Neutrophil (primary cell): ENCODE measurements at regions not wholly inside any gene's neighbourhood (a gene's known extent, or its start where the extent isn't known, plus 50 kb on each side); places are given as distances from the start of the nearest gene placed in this dataset.

Experiments used
- H3K27ac ChIP-seq: fragments of 200-600 bp; sonication (generic); 2 replicates; pipeline ENCODE4 v1.5.1; 2016; ENCODE audit warnings: mild to moderate bottlenecking, moderate library complexity
- H3K27me3 ChIP-seq: fragments of 200-600 bp; sonication (generic); 2 replicates; pipeline ENCODE4 v1.6.0; 2016; ENCODE audit warnings: mild to moderate bottlenecking
- H3K36me3 ChIP-seq: fragments of 200-600 bp; sonication (generic); 2 replicates; pipeline ENCODE4 v1.5.1; 2017
- H3K4me1 ChIP-seq, 2 experiments: fragments of 200-600 bp in 1 of 2; sonication (generic) in 1 of 2; 1 replicate in 1 of 2; 2 replicates in 1 of 2; pipeline versions ENCODE4 v1.5.1 to v1.6.1; 2013 to 2016; ENCODE audit warnings: low read depth in 1 of 2, low read length in 1 of 2, mild to moderate bottlenecking in 1 of 2, moderate library complexity in 1 of 2; ENCODE audit not compliant: control insufficient read depth in 1 of 2, insufficient read depth in 1 of 2
- H3K4me3 ChIP-seq, 2 experiments: fragments of 200-600 bp in 1 of 2; sonication (generic) in 1 of 2; 1 replicate in 1 of 2; 2 replicates in 1 of 2; pipeline ENCODE4 v1.5.1; 2013 to 2016; ENCODE audit warnings: low read depth in 1 of 2, low read length in 1 of 2, mild to moderate bottlenecking in 1 of 2, moderate library complexity in 1 of 2
- H3K9me3 ChIP-seq: fragments of 200-600 bp; sonication (generic); 2 replicates; pipeline ENCODE4 v1.5.1; 2016
- TF ChIP-seq, protein P1 (sequence below): fragments of 200-600 bp; sonication (generic); IDR thresholded peaks from 2 replicates; pipeline ENCODE4 v1.5.1; 2016; ENCODE audit warnings: antibody characterized with exemption

DNA sequence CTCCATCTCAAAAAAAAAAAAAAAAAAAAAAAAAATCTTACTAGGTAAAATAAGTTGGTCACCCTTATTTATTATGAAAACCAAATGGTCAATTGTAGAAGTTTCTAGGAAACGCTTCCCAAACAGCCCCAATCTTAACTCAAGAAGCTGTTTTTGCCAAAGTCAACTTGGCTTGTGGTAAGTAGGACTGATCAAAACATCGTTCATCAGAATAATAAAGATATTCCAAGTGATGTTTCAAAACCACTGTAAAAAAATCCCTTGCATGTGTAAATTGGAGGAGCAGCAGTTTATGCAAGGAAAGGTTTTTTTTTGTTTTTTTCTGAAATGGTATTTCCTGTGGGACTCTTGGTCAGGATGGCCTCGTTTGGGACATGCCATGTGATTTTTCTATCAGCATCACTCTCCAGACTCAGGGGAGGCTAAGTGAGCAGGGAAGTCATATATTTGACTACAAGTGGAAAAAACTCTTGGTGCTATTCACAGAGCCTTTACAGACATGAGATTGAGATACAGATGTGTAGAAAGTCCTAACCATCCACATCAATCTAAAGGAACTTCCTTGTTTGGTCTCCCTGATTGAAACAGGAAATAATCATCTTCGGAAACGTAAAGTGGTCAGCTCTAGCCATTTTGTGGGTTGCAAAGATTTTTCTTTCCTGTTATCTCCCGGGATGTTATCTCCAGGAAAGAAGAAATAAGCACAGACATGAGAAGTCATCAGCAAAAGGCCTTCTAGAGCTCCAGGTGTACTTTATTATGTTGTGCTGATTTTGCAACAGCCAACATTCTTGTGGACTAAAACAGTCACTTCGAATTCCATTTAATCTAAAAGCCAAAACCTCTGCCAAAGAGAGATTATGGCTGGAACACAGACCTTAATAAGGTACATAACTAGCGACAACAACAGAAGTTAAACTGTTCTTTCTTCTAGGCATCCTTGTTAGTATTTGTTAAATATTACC, 177.8 kb downstream of the EDN1 start:
- Histone ChIP-seq H3K27ac (no peak overlapping the region), H3K36me3 (no peaks in the 10 kb centered on the region), H3K27me3 (no peaks in the 10 kb centered on the region), H3K4me3 (no peak overlapping the region), H3K9me3 (no peaks in the 10 kb centered on the region), H3K4me1 (no peaks in the 10 kb centered on the region)
- TF ChIP-seq, protein P1, sequence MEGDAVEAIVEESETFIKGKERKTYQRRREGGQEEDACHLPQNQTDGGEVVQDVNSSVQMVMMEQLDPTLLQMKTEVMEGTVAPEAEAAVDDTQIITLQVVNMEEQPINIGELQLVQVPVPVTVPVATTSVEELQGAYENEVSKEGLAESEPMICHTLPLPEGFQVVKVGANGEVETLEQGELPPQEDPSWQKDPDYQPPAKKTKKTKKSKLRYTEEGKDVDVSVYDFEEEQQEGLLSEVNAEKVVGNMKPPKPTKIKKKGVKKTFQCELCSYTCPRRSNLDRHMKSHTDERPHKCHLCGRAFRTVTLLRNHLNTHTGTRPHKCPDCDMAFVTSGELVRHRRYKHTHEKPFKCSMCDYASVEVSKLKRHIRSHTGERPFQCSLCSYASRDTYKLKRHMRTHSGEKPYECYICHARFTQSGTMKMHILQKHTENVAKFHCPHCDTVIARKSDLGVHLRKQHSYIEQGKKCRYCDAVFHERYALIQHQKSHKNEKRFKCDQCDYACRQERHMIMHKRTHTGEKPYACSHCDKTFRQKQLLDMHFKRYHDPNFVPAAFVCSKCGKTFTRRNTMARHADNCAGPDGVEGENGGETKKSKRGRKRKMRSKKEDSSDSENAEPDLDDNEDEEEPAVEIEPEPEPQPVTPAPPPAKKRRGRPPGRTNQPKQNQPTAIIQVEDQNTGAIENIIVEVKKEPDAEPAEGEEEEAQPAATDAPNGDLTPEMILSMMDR: no peak

DNA sequence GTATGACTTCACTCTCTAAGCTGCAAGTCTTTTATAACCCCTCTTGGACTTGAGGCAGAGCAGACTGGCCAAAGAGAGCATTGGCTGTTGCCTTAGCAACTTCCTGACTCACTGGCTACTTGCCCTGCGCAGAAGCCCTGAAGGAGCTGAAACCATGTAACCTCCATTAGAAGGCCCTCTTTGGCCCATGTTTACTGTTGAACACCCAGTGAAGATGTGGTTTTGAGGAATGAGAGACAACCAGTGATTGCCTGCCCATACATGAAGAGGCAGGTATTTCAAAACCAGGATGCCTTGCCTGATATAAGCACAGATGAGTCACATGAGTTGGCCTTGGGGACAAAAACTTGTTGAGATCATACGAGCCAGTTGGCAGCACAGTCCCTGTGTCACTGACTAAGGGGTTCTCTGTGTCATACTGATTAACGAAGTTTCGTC, 182.5 kb downstream of the EDN1 start:
- no peaks in the 10 kb centered on the region for H3K27me3 ChIP-seq
- H3K9me3 ChIP-seq: no peaks in the 10 kb centered on the region
- no peak overlapping the region for H3K4me3 ChIP-seq
- TF ChIP-seq, protein P1: no peak
- H3K36me3 ChIP-seq: no peaks in the 10 kb centered on the region
- no peak overlapping the region for H3K27ac ChIP-seq
- no peaks in the 10 kb centered on the region for H3K4me1 ChIP-seq

DNA sequence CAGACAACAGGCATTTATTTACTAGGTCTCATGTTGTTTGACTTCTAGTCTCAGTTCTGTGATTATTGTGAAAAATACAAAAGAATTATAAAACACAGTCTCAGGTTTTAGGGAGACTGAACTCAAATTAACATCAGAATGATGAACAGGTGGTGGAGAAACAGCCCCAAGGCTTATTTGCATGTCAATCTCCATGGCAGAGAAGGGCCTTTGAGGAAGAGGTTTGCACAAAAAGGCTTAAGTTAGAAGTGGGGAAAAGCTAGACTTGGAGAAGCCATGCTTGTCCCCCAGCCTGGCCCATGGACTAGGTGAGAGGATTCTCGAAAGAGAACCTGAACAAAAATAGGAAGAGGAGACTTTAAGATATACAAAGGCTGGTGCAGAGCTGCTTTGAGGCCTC, 183.3 kb downstream of the EDN1 start:
- no peaks in the 10 kb centered on the region for H3K27me3 ChIP-seq
- H3K4me1 ChIP-seq: no peaks in the 10 kb centered on the region
- H3K36me3 ChIP-seq: no peaks in the 10 kb centered on the region
- TF ChIP-seq, protein P1: no peak
- no peak overlapping the region for H3K27ac ChIP-seq
- no peak overlapping the region for H3K4me3 ChIP-seq
- H3K9me3 ChIP-seq: no peaks in the 10 kb centered on the region

DNA sequence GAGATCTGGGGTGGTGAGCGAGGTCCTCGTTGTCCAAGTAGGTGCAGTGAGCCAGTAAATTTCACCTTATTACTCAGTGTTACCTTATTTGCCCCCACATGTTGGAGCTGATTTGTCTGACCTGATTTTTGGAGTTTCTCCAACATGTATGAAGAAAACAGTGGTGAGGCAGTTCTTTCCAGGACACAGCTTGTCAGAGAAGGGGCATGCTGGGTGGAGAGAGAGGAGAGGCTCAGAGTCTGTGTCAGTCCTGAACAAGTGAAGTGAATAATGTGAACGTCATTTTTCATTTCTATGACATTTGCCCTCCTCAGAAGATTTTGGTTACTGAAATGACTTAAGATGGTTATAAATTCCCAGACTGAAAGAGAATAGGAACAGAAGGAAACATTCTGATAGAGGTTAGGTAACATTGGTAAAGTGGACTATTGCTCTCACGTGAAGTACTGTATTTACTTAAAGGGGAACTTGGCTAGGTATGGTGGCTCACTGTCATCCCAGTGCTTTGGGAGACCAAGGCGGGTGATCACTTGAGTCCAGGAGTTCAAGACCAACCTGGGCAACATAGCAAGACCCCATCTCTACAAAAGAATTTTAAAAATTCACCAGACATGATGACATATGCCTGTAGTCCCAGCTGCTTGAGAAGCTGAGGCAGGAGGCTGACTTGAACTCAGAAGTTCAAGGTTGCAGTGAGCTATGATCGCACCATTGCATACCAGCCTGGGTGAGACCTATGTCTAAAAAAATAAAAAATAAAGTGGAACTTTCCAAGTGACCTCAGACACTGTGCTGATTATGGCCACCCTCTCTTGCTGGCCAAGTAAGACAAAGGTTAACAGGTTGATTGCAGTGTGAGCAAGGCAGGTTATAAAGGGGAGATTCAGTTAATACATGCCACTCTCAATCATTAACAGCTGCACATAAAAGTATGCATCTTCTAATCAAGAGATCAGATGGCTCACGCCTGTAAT, 184.3 kb downstream of the EDN1 start:
- H3K4me3 ChIP-seq: no peak overlapping the region
- H3K27me3 ChIP-seq: no peaks in the 10 kb centered on the region
- H3K4me1 ChIP-seq: no peaks in the 10 kb centered on the region
- TF ChIP-seq, protein P1: no peak
- no peaks in the 10 kb centered on the region for H3K9me3 ChIP-seq
- no peaks in the 10 kb centered on the region for H3K36me3 ChIP-seq
- no peak overlapping the region for H3K27ac ChIP-seq

DNA sequence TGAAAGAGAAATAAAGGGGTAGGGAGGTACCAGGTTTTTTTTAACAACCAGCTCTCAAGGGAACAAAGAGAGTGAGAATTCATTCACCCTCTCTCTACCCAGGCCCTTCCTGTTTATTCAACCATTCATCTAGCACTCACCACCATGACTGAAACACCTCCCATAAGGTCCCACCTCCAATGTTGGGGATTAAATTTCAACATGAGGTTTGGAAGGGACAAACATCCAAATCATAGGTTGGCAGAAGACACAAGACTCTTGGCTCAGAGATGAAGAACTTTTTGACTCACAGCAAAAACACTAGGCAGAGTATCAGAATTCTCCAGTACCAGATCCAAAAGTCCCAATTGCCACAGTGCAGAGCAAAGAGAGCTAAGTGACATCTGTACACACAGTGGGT, 186.3 kb downstream of the EDN1 start:
- TF ChIP-seq, protein P1: no peak
- Histone ChIP-seq H3K4me3 (no peak overlapping the region), H3K4me1 (no peaks in the 10 kb centered on the region), H3K27me3 (no peaks in the 10 kb centered on the region), H3K27ac (no peak overlapping the region), H3K9me3 (no peaks in the 10 kb centered on the region), H3K36me3 (no peaks in the 10 kb centered on the region)
